Progenitor cell of endocrine pancreas (in vitro differentiated cells): ENCODE measurements at regions not wholly inside any gene's neighbourhood (a gene's known extent, or its start where the extent isn't known, plus 50 kb on each side); places are given as distances from the start of the nearest gene placed in this dataset.

Experiments used
- DNase-seq: peaks from one replicate; pipeline ENCODE4 v3.0.0; 2021; ENCODE audit warnings: low spot score; ENCODE audit not compliant: unreplicated experiment
- H3K27ac Mint-ChIP-seq: 2 replicates; pipeline ENCODE4 v1.8.0; 2021; ENCODE audit warnings: mild to moderate bottlenecking, moderate library complexity, mixed read lengths
- H3K27me3 Mint-ChIP-seq: 2 replicates; pipeline ENCODE4 v1.8.0; 2021; ENCODE audit warnings: mixed read lengths
- H3K36me3 Mint-ChIP-seq: 2 replicates; pipeline ENCODE4 v1.8.0; 2022; ENCODE audit warnings: mixed read lengths; ENCODE audit not compliant: insufficient read depth
- H3K4me1 Mint-ChIP-seq: 2 replicates; pipeline ENCODE4 v1.8.0; 2021; ENCODE audit warnings: low read depth, mixed read lengths
- H3K4me3 Mint-ChIP-seq: 2 replicates; pipeline ENCODE4 v1.8.0; 2021; ENCODE audit warnings: low read depth, mild to moderate bottlenecking, moderate library complexity, mixed read lengths
- H3K9me3 Mint-ChIP-seq: 2 replicates; pipeline ENCODE4 v1.8.0; 2021; ENCODE audit warnings: low read depth, mixed read lengths
- CTCF ChIP-seq: fragments of 200-600 bp; sonication (generic); IDR thresholded peaks from one replicate; pipeline ENCODE4 v1.5.0; 2021; ENCODE audit warnings: antibody characterized with exemption, mild to moderate bottlenecking; ENCODE audit not compliant: unreplicated experiment

GRCh38 chr4:127410201-127410600 lies 222.6 kb upstream of the INTU start:
- no peak for DNase-seq
- TF ChIP-seq CTCF = no peak
- no peaks in the 10 kb centered on the region for H3K27me3 Mint-ChIP-seq
- H3K27ac Mint-ChIP-seq = no peak overlapping the region
- peaks cover 3% of the 10 kb centered on the region for H3K4me1 Mint-ChIP-seq
- H3K4me3 Mint-ChIP-seq = no peak overlapping the region
- no peaks in the 10 kb centered on the region for H3K36me3 Mint-ChIP-seq
- H3K9me3 Mint-ChIP-seq = peaks cover 21% of the 10 kb centered on the region

- Mint-ChIP-seq H3K36me3 (no peaks in the 10 kb centered on the region), H3K9me3 (peaks cover 21% of the 10 kb centered on the region), H3K27me3 (no peaks in the 10 kb centered on the region), H3K4me1 (peaks cover 3% of the 10 kb centered on the region), H3K27ac (no peak overlapping the region), H3K4me3 (no peak overlapping the region)
- TF ChIP-seq CTCF = no peak
- no peak for DNase-seq
These were observed 222.1 kb upstream of the INTU start for GRCh38 chr4:127410644-127411043.

GRCh38 chr4:127414951-127415606 lies 217.7 kb upstream of the INTU start:
- Mint-ChIP-seq H3K4me1 (peaks cover 10% of the 10 kb centered on the region), H3K4me3 (no peak overlapping the region), H3K36me3 (no peaks in the 10 kb centered on the region), H3K27me3 (no peaks in the 10 kb centered on the region), H3K27ac (no peak overlapping the region), H3K9me3 (no peaks in the 10 kb centered on the region)
- no peak for TF ChIP-seq CTCF
- DNase-seq = no peak

- Mint-ChIP-seq H3K36me3 (no peaks in the 10 kb centered on the region), H3K4me3 (no peak overlapping the region)
- TF ChIP-seq CTCF = no peak
These were observed 216.6 kb upstream of the INTU start for GRCh38 chr4:127416115-127416514.

GRCh38 chr4:127417885-127418535 lies 214.7 kb upstream of the INTU start:
- H3K4me3 Mint-ChIP-seq = no peak overlapping the region
- DNase-seq = no peak
- TF ChIP-seq CTCF = no peak
- no peak overlapping the region for H3K27ac Mint-ChIP-seq
- H3K36me3 Mint-ChIP-seq = no peaks in the 10 kb centered on the region
- peaks cover 10% of the 10 kb centered on the region for H3K4me1 Mint-ChIP-seq
- no peaks in the 10 kb centered on the region for H3K27me3 Mint-ChIP-seq
- H3K9me3 Mint-ChIP-seq = no peaks in the 10 kb centered on the region

More at GRCh38 chr4:127416115-127416514, 216.6 kb upstream of the INTU start:
- Mint-ChIP-seq H3K4me1 (peaks cover 10% of the 10 kb centered on the region), H3K9me3 (no peaks in the 10 kb centered on the region), H3K27me3 (no peaks in the 10 kb centered on the region), H3K27ac (no peak overlapping the region)
- no peak for DNase-seq
